Thoracic aorta (tissue), 2 donors: ENCODE measurements at regions not wholly inside any gene's neighbourhood (a gene's known extent, or its start where the extent isn't known, plus 50 kb on each side); places are given as distances from the start of the nearest gene placed in this dataset.

Experiments
- ATAC-seq: fragments of 150-250 bp; one replicate; pipeline ENCODE4 v1.8.0; 2017; ENCODE audit warnings: low read depth; ENCODE audit not compliant: insufficient number of reproducible peaks, low FRiP score
- DNase-seq: peaks from one replicate; pipeline ENCODE4 v3.0.0-alpha.2; 2020; ENCODE audit warnings: low spot score
- H3K27ac ChIP-seq, 2 donors: fragments of 200-600 bp; sonication (generic); 1 replicate in 1 of 2; 2 replicates in 1 of 2; pipeline ENCODE4 v1.5.1; 2016; ENCODE audit warnings: mild to moderate bottlenecking in 2 of 2, moderate library complexity in 2 of 2
- H3K27me3 ChIP-seq: fragments of 200-600 bp; sonication (generic); replicated peaks from 2 replicates; pipeline ENCODE4 v1.6.0; 2016; ENCODE audit warnings: mild to moderate bottlenecking; ENCODE audit not compliant: insufficient read depth
- H3K36me3 ChIP-seq: fragments of 200-600 bp; sonication (generic); one replicate; pipeline ENCODE4 v1.5.1; 2016
- H3K4me1 ChIP-seq, 2 donors: fragments of 200-600 bp; sonication (generic); 1 replicate in 1 of 2; 2 replicates in 1 of 2; pipeline versions ENCODE4 v1.5.1 to v1.6.0; 2016; ENCODE audit warnings: low read depth in 2 of 2, mild to moderate bottlenecking in 1 of 2; ENCODE audit not compliant: control insufficient read depth in 1 of 2
- H3K4me3 ChIP-seq: fragments of 200-600 bp; sonication (generic); 2 replicates; pipeline ENCODE4 v1.5.1; 2016; ENCODE audit warnings: mild to moderate bottlenecking
- H3K9me3 ChIP-seq: fragments of 200-600 bp; sonication (generic); 2 replicates; pipeline ENCODE4 v1.5.1; 2016
- TF ChIP-seq, protein P1 (sequence below): fragments of 200-600 bp; sonication (generic); IDR thresholded peaks from one replicate; pipeline ENCODE4 v1.5.1; 2019; ENCODE audit warnings: antibody characterized with exemption

DNA sequence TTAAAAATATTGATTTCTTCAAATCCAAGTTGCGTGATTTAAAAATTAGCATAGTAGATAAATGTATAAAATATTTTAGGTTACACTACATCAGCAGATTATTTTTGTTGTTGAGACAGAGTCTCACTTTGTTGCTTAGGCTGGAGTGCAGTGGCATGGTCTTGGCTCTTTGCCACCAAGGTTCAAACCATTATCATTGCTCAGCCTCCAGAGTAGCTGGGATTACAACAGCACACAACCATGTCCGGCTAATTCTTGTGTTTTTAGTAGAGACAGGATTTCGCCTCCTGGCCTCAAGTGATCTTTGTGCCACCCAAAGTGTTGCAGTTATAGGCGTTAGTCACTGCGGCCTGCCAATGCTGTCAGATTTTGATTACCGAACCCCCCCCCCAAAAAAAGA is 1390.5 kb upstream of the TENM3 start:
- ATAC-seq = no peak
- TF ChIP-seq, protein P1, sequence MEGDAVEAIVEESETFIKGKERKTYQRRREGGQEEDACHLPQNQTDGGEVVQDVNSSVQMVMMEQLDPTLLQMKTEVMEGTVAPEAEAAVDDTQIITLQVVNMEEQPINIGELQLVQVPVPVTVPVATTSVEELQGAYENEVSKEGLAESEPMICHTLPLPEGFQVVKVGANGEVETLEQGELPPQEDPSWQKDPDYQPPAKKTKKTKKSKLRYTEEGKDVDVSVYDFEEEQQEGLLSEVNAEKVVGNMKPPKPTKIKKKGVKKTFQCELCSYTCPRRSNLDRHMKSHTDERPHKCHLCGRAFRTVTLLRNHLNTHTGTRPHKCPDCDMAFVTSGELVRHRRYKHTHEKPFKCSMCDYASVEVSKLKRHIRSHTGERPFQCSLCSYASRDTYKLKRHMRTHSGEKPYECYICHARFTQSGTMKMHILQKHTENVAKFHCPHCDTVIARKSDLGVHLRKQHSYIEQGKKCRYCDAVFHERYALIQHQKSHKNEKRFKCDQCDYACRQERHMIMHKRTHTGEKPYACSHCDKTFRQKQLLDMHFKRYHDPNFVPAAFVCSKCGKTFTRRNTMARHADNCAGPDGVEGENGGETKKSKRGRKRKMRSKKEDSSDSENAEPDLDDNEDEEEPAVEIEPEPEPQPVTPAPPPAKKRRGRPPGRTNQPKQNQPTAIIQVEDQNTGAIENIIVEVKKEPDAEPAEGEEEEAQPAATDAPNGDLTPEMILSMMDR = no peak

DNA sequence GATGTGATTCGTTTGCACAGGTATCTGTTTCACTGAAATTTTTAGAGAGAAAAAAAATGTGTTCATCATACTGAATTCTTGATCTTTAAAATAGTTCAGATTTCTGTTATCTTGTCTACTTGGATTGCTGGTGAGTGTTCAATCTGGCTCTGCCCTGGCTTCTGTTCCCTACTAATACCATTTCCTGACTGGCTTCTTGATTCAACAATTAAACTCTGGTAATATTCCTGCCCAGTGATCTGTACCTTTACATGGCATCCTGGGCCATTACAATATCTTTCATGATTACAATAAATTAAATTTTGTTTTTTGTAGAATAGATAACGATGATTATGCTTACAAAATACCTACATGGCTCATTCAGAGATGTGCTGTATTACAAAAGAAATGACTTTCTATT is 1388.0 kb upstream of the TENM3 start:
- DNase-seq (no peak), ATAC-seq (no peak)
- TF ChIP-seq, protein P1 = no peak
- no peaks in the 10 kb centered on the region for H3K27me3 ChIP-seq
- no peak overlapping the region for H3K4me3 ChIP-seq
- no peaks in the 10 kb centered on the region for H3K9me3 ChIP-seq
- H3K4me1 ChIP-seq = no peaks in the 10 kb centered on the region
- no peaks in the 10 kb centered on the region for H3K36me3 ChIP-seq
- H3K27ac ChIP-seq = no peak overlapping the region

More for the DNA sequence above, 1390.5 kb upstream of the TENM3 start:
- H3K9me3 ChIP-seq = no peaks in the 10 kb centered on the region
- H3K27ac ChIP-seq = no peak overlapping the region
- H3K27me3 ChIP-seq = no peaks in the 10 kb centered on the region
- no peak for DNase-seq
- no peaks in the 10 kb centered on the region for H3K4me1 ChIP-seq
- no peak overlapping the region for H3K4me3 ChIP-seq
- H3K36me3 ChIP-seq = no peaks in the 10 kb centered on the region

DNA sequence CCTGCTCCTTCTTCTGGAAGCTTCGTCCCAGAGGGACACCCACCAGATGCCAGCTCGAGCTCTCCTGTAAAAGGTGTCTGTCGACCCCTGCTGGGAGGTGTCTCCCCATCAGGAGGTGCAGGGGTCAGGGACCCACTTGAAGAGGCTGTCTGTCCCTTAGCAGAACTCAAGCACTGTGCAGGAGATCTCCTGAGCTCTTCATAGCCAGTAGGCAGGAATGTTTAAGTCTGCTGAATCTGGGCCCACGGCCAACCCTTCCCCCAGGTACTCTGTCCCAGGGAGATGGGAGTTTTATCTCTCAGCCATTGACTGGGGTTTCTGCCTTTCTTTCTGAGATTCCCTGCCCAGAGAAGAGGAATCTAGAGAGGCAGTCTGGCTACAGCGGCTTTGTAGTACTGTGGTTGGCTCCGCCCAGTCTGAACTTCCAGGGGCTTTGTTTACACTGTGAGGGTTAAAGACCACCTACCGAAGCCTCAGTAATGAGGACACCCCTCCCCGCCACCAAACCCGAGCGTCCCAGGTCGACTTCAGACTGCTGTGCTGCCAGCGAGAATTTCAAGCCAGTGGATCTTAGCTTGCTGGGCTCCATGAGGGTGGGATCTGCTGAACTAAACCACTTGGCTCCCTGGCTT is 1383.0 kb upstream of the TENM3 start:
- H3K4me3 ChIP-seq = no peak overlapping the region
- ATAC-seq (no peak), DNase-seq (no peak)
- H3K27ac ChIP-seq = no peak overlapping the region
- H3K9me3 ChIP-seq = no peaks in the 10 kb centered on the region
- no peaks in the 10 kb centered on the region for H3K36me3 ChIP-seq
- H3K27me3 ChIP-seq = no peaks in the 10 kb centered on the region
- no peaks in the 10 kb centered on the region for H3K4me1 ChIP-seq
- TF ChIP-seq, protein P1 = no peak

DNA sequence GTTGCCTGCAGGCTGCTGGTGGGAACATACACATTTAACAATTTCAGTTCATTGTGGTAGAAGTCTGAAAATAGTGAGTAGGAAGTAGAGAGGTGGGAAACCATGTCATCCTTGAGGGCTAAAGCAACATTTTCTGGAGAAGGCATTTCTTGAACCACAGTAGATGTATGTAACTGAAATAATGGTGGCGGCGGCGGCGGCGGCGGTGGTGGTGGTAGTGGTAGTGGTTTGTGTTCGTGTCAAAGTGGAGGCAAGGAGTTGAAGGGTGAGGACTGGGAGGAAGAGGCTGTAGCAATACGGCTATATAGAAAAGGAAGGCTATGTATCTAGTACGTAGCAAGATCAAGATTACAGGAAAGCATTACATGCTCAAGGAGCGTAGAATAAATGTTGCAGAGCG is 1381.6 kb upstream of the TENM3 start:
- ATAC-seq (no peak), DNase-seq (no peak)
- Histone ChIP-seq H3K27ac (no peak overlapping the region), H3K27me3 (no peaks in the 10 kb centered on the region), H3K9me3 (no peaks in the 10 kb centered on the region), H3K4me3 (no peak overlapping the region), H3K36me3 (no peaks in the 10 kb centered on the region), H3K4me1 (no peaks in the 10 kb centered on the region)
- TF ChIP-seq, protein P1 = no peak

DNA sequence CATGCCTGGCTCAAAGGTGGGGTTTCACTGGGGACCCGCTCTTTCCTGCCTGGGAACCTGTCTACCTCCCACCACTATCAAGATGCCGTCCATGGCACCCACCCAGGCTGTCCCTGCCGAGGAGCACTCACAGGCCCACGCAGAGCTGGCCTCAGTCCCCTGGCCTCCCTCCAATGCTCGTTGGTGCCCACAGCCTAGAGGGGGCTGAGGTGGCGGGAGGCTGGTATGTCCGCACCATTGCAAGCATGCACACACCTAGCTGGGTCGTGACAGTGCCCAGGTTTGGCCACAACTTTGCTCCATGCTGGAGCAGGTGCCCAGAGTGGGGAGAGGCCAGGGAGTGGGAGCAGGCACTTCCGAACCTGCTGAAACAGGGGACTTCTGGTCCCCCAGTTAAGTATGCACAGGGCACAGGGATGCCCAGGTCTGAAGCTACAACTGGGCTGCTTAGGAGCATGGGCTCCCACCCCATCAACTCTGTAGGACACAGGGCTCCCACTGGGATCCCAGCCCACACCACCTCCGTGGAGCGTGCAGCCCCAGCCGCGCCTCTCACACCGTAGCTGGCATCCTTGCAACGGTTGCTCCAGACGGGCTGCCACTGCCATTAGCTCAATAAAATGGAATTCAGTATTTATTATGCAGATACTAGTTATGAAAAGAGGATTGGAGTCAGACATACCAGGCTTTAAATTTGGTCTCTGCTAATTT is 1376.1 kb upstream of the TENM3 start:
- DNase-seq = no peak
- ATAC-seq = no peak
- Histone ChIP-seq H3K4me1 (no peaks in the 10 kb centered on the region), H3K36me3 (no peaks in the 10 kb centered on the region), H3K27ac (no peak overlapping the region), H3K9me3 (no peaks in the 10 kb centered on the region), H3K4me3 (no peak overlapping the region), H3K27me3 (no peaks in the 10 kb centered on the region)
- TF ChIP-seq, protein P1 = no peak
